LHCN-M2 (cell line): ENCODE measurements at regions not wholly inside any gene's neighbourhood (a gene's known extent, or its start where the extent isn't known, plus 50 kb on each side); places are given as distances from the start of the nearest gene placed in this dataset.
"Not testable (repeated sequence)": the region's sequence is repeated elsewhere in the genome, so short reads cannot be mapped to it uniquely, and the experiment has no call there.

Experiments used
- DNase-seq: peaks from one replicate; pipeline ENCODE4 v3.0.0-alpha.2; 2012; ENCODE audit warnings: low read depth

DNA sequence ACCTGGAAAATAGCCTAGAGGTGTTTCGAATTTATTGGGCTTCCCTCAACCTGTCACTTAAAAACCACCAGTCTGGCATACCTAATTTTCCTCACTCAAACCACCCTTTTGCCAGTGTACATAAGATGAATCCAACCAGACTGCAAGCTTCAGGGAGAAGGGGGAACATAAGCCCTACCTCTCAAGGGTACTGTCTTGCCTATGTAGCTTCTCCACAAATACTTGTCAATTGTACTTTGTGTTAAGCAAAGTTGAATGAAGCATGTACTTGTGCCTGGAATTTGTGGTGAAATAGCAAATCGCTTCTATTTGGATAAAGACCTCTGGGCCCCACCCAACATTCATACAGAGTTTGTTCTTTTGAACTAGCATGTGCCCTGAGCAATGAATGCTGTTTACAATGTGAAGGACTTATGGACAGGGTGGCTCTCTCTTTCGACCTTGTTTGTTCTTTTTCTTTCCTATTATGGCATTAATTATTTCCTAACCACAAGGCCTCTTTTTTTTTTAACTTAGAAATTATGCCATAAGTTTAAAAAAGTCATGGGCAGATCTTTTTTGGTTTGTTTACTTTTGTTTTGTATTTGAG lies 580.2 kb downstream of the EBF1 start:
- no peak for DNase-seq

DNA sequence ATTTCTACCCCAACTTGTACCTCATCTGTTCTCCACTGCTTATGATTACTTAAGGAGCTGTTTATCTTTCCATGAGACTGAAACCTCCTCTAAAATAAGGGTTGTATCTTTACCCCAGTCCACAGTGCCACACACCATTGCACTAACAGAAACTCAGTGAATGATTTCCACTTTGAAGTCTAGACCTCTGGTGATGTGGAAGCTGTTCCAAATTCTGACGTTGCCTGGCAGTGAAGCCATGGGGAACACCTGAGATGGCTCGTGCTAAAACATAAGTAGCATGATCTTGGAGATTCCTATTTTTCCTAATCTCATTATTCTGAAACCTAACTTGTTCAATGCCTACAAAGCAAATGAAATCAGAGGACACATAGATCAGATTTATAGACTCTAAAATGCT lies 583.2 kb downstream of the EBF1 start:
- DNase-seq: no peak

DNA sequence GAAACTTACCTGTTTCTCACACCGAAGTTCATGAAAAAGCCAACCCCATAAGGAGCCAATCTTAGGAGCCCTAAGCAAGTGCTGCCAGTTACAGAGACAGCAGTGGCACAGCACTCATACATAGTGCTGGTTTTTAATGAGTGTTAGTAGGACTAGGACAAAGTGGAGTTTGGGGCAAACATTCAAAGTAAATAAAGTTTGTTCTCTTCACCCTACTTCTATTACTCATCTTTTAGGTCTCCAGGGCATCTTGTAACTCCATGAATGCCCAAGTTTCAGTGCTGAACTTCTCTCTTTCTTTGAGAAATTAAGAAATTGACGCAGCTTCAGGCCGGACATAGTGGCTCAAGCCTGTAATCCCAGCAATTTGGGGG lies 584.7 kb downstream of the EBF1 start:
- no peak for DNase-seq

DNA sequence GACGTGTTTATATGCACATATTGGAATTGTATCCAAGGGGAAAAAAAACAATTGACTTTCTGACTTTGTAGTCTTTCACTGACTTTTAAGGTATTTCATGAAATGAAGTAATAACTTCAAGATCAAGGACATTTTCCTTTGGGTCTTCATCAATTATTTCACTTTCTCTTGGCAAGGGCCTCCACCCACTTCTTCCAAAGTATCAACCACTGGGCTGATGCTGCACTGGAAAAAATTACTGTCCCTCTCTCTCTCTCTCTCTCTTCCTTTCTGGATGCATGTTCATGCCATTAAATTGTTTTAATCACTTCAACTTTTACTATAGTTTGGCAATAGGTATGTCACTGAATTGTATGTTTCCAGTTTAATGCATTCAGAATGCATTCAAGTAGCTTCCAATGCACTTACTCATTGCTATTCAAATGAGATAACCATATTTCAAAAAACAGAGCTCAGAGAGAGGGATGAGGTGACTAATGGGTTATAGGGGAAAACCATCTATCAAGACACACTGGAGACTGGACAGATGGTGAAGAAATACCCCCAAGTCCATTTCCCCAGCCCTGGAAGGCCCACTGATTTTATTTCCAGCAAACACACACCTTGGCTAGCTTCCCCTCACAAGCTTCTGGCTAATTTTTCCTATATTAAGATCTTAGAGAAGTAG lies 585.3 kb downstream of the EBF1 start:
- DNase-seq: no peak

DNA sequence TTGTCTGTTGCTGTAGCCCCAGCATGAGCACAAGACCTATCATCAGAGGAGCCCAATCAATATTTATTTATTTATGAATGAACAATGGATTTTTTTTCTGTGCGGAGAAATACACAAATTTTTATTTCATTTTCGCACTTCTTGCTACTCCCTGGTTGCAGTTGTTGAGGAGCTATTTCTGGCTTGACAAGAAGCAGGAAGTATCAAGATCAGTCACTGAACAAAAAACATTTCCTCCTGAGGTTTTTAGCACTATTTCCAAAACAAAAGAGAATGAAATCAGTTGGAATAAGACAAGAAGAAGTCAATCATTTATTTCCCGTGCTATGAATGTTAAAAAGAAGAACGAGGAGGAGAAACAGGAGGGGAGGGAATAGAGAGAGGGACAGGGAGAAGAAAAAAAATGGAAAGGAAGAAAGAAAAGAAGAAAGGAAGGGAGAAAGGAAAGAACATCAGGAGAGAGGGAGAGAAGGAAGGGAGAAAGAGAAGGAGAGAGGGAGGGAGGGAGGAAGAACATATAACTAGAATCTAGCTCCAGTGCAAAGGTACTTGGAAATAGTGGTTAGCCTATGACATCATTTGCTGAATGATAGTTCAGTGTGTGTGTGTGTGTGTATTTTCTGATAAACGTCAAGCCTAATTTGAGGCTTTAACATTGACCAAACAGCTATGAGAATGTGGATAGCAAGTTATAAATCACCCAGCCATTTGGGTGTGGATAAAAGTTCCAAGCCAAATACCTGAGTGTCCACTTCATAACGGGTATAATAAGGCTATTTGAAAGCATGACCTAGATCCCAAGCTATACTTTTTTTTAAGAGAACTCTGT lies 586.0 kb downstream of the EBF1 start:
- no peak for DNase-seq

DNA sequence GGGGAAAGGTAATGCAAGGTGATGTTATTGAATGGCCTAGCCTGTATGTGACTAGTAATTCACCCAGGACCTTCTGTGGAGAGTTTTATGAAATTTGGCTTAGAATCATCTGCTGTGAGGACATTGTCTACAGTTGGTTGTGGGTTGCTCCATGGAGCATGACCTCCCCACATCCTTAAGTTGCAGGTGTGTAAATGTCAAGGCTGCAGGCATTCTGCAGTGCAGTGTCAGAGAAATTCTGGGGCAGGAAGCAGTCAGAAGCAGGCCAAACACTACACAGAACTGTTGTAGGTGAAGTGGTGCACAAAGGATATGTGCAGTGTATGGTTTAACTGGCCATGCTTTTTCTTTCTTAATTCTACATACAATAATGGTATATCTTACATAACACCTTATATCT lies 588.3 kb downstream of the EBF1 start:
- DNase-seq: no peak

DNA sequence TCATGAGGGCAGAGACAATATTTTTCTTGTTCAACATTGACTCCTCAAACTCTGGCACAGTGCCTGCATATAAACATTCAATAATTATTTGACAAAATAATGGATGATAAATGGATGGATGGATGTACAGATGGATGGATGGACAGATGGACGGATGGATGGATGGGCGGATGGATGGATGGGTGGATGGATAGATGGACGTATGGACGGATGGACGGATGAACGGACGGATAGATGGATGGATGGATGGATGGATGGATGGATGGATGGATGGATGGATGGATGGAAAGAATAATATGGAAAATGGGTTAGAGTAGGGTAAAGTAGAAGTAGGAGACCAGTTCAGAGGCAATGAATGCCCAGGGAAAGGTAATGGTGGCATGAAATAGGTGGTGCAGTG lies 589.2 kb downstream of the EBF1 start:
- no peak for DNase-seq

DNA sequence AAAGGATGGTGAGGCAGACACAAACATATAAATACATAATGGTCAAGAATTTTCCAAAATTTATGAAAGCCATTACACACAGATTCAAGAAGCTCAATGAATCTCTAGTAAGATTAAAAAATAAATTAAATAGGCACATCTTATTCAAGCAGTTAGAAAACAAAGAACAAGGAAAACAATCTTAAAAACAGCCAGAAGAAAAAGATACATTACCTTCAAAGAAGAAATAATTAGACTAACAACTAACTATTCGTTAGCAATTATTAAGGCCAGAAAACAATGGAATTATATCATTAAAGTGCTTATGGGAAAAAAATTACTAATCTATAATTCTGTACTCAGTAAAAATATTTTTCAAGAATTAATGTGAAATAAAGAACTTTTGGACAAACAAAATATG lies 593.1 kb downstream of the EBF1 start:
- DNase-seq: no peak

DNA sequence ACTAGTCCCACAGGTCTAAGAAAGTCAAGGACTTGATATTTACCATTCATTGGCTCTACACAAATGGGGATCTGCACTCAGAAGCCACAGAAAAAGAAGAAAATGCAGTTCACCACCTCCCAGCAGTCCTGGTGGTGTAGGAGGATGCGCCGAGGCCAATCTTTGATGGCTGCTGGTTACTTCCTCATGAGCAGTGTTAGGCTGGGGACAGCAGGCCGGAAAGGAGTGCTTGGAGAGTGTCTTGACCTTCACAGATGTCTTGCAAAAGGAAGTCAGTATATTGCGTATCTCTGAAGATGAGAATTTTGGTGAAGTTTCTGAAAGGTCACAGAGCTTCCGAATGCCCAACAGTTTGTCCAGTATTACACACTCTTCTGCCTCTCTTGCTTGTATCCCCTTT lies 597.0 kb downstream of the EBF1 start:
- no peak for DNase-seq

DNA sequence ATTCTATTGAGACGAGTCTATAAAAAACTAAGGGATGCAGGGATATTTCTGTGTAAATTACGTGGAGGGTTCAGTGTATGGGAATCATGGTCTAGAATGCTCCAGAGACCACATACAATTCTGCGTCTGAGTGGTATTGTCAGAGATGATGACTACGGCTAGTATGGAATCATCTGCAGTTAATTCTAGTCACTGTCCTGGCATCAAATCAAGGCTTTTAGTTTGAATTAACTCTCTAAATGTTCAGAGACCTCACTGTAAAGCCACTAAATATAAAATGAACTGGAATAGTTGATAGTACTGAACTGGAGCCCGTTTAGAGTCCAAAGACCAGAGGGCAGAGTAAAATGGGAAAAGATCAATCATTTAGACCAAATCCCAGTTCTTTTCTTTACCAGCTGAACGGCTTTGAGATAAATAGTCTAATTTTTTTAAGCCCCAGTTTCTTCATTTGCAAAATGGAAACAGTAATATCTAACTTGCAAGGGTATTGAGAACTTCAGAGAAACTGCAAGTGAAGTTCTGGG lies 599.8 kb downstream of the EBF1 start:
- DNase-seq: no peak

DNA sequence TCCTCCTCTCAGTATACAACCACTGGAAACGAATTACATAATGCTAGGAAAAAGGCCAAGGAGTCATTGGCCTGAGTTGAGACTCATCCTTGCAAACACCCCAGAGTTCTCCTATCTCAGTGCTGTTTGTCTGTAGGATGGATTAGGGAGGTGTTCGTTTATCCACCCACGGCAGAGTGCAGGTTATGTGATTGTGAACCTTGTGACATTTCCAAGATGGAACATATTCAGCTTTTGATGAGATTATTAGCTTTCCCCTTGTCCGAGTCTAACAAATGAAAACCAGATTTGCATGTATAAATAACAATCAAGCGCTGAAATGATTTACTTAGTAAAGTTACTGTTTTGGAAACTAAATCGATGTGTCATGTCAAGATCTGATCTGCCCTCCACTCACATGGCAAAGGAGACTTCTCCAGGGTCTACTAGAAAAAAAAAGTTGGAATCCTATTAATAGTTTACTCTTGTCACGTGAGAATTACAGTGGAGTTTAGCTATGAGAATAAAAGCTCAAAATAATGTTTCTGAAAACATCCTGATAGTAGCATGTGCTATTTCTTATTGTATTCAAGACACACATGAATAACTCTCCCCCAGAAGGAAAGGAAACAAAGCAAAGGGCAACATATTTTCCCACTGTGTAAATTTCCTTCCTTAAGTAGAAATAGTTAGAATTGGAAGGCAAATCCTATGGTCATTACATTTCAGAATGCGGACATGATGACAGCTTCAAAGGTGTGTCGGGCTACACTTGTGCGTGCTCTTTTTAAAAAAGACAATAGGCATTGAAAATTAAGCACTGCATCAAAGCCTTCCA lies 600.4 kb downstream of the EBF1 start:
- DNase-seq: no peak

DNA sequence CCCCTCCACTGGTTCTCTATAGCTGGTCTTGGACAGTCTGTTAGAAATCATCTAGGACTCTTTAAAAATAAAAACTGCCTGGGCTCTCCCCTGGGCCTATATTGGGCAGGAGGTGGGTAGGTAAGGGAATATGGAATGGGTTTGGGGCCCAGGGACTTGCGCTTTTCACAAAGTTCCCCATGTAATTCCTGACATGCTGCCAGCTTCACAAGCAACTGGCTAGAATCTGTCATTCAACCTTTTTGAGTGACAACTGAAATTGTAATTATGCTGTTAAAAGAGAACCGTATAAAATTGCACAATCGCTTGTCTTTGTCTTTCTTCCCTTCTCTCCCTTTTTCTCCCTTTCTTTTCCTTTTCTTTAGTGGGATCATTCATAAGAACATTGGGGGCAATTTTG lies 603.1 kb downstream of the EBF1 start:
- no peak for DNase-seq

DNA sequence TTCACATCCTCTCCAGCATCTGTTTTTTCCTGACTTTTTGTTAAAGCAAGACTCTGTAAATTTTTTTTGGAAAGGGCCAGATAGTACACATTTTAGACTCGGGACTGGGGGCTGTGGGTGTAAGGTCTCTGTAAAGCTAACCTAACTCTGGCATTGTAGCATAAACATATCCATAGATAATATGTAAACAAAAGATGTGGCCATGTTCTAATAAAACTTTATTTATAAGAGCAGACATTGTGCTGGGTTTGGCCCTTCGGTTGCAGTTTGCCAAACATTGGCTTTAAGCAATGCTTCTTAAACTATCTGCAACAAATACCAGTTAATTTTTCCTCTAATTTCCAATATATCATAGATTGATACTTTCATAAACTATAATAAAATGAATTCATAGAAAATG lies 605.2 kb downstream of the EBF1 start:
- DNase-seq: no peak

DNA sequence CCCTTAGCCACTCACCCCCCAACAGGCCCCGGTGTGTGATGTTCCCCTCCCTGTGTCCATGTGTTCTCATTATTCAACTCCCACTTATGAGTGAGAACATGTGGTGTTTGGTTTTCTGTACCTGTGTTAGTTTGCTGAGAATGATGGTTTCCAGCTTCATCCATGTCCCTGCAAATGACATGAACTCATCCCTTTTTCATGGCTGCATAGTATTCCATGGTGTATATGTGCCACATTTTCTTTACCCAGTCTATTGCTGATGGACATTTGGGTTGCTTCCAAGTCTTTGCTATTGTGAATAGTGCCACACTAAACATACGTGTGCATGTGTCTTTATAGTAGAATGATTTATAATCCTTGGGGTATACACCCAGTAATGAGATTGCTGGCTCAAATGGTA lies 605.7 kb downstream of the EBF1 start:
- not testable (repeated sequence) for DNase-seq

DNA sequence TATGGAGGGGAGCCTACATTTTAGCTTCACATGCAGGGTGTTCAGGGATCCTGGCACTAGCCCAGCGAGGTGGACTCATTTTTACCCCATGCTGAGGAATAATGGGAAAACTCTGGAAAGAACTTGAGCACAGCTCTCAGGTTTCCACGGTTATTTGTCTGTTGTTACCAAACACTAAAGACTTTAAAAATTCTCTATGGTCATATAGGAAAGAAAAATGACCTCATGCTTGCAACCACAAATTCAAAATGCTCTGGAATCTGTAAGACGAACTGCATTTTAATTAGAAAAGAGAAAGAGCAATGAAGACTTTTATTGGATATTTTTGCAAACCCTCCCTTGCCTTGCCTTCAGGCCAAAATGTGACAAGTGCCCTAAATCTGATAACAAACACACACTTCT lies 606.9 kb downstream of the EBF1 start:
- peak; percentile 18 for DNase-seq

DNA sequence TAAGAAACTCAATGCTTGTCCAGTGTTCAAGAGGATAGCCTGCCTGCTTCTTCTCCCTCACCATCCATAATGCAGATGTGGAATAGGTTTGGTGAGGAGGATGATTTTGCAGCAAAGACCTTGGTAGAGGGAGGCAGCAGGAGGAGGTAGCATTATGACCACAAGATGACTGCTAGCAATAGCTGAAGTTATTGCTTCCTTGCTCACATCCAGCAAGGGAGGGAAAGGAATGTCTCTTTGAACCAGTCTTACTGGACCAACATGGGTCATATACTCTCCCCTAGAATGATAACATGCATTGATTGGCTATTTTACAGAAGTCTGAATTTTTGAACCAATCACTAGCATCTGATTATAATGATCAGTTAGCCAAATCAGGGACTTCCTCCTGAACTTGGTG lies 607.6 kb downstream of the EBF1 start:
- no peak for DNase-seq

DNA sequence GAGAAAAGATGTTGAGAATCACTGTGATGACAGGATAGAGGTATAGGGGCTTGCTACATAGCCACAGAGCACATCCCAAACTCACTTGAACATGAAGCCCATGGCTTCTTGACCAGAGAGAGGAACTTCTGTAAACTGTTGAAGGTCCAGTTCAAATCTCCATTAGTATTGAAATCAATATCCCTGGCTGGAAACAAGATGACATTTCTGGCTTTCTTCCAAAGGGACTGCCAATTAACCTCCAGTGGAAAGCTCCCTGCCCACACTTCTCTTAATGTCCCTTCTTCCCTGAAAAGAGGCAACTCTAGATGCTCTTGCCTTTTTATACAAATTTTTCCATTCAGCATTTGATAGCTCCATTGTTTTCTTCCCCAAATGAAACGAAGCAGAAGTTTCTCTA lies 612.1 kb downstream of the EBF1 start:
- no peak for DNase-seq

DNA sequence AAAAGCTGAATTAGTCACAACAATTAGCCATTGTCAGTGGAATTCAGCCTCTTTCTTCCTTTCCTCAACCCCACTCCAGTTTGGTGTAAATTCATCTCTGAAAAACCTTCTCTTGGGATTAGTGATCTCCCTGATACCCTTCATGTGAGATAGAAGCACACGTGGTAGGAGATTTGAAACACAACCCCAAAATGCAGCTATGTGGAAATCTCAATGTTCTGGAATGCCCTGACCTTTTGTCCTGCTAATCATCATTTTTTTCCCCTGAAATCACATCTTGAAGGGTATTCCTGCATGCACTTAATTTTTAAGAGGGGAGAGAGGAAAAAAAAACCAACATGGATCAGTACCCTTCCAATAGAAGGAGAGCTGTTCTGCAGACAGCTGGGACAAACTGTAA lies 612.6 kb downstream of the EBF1 start:
- peak; percentile 2 for DNase-seq

DNA sequence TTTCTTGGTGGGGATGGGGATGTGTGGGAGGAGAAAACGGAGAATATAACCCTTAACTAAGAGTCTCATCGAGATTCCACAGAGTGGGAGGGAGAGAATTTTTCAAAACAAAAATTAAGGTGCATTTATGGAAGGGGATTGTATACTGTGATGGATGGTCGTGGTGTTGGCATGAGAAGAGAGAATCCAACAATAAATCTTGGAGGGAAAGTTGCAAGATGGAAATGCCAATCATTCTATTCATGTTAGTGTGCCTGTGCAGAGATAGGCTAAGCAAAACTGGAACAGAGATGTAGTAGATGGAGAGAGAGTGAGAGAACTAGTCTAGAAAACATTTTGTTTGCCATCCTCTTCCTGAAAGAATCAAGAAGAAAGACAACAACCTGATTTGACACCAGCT lies 613.1 kb downstream of the EBF1 start:
- DNase-seq: no peak

DNA sequence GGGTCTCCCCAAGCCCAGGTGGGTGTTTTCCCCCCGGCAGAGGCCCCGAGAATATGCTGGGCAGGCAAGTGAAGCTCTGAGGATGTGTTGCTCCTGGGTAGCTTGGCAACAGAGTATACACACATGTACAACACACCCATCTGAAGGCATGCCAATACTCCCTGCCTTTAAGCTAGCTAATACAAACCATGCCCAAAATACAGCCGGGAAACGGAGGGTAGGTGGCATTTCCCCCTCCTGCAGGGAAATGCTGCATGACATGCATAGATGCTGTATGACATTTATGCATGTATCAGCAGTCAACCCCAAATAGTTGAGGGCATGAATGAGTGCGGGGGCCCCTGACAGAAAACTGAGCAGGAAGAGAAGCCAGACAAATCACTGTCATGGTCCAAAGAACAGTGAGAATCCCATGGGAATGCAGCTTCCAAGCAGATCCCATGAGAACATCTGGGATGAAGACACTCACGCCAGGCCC lies 614.1 kb downstream of the EBF1 start:
- no peak for DNase-seq

DNA sequence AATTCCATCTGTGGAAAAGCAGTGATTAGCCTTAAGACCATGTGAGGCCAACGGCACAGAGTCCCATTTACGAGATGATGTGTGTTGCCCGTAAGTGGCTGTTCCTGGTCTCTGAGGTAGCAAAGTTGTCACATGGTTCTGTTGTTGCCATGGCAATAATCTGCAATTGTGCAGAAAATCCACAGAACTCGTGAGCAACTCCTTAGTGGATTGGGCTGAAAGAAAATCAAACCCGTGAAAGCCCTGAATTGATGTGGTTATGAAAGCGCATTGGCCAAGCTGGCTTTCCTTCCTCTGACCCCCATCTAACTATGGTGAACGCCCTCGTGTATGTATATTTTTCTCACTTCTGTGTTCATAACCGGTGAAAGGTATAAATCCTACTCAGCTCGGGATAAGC lies 614.7 kb downstream of the EBF1 start:
- DNase-seq: no peak

DNA sequence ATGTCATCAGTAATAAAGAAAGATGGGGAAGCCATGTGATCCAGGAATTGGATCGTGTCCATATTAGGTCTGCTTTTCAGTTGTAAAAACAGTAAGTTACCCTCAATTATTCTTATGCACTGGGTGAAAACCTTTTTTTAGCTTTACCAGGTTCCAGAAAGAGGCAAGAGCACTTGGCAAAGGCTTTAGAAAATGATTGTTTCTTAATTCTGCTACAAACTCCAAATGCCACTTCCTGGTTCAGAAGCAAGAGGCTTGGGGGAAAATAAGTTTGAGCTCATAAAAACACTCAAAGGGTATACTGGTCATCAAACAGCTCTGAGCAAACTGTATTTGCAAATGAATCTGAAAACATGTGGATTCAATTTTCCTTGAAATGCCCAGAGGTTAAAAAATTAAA lies 615.6 kb downstream of the EBF1 start:
- no peak for DNase-seq
